K562 (cell line): ENCODE measurements at regions not wholly inside any gene's neighbourhood (a gene's known extent, or its start where the extent isn't known, plus 50 kb on each side); places are given as distances from the start of the nearest gene placed in this dataset.
A peak's percentile ranks its signal among the peaks of the same experiment; 100 is the strongest.

Experiments used
- BHLHE40 ChIP-seq: IDR thresholded peaks from 2 replicates; pipeline ENCODE4 v1.6.1; 2011; ENCODE audit warnings: low read length, improper control_type of control experiment
- CCAR2 ChIP-seq: fragments of 200-400 bp; formaldehyde crosslinking; IDR thresholded peaks from 2 replicates; pipeline ENCODE4 v1.6.1; 2017; ENCODE audit warnings: mild to moderate bottlenecking, low read depth, low read length
- HLTF ChIP-seq: fragments of 450-650 bp; IDR thresholded peaks from 2 replicates; pipeline ENCODE4 v1.6.1; 2016
- HMGN3 ChIP-seq: IDR thresholded peaks from 2 replicates; pipeline ENCODE4 v1.6.1; 2011; ENCODE audit warnings: borderline replicate concordance, low read depth, mild to moderate bottlenecking, mixed read lengths, low read length; ENCODE audit not compliant: insufficient read length; ENCODE audit errors: extremely low read depth
- KLF13 ChIP-seq: fragments of 450-650 bp; IDR thresholded peaks from 2 replicates; pipeline ENCODE4 v1.6.1; 2016; ENCODE audit warnings: missing genetic modification characterization, low read depth, mild to moderate bottlenecking, missing compliant biosample characterization, moderate library complexity, borderline replicate concordance
- NR2C1 ChIP-seq, 2 experiments: fragments of 450-650 bp; IDR thresholded peaks; 2 replicates each; pipeline ENCODE4 v1.6.1; 2017; ENCODE audit warnings: mild to moderate bottlenecking in 2 of 2, antibody characterized with exemption in 1 of 2, inconsistent platforms in 1 of 2, missing compliant biosample characterization in 1 of 2, missing genetic modification characterization in 1 of 2
- PURB ChIP-seq: sonication (generic); formaldehyde crosslinking; IDR thresholded peaks from 2 replicates; pipeline ENCODE4 v1.9.0; 2021; ENCODE audit warnings: low read depth, mild to moderate bottlenecking, missing genetic modification reagents
- SMC3 ChIP-seq: conservative IDR thresholded peaks from 2 replicates; pipeline ENCODE4 v1.6.1; 2011; ENCODE audit warnings: low read depth, low read length, improper control_type of control experiment; ENCODE audit not compliant: insufficient read depth
- SUPT5H ChIP-seq: fragments of 450-650 bp; IDR thresholded peaks from 2 replicates; pipeline ENCODE4 v1.6.1; 2016
- TRIM25 ChIP-seq: fragments of 450-650 bp; IDR thresholded peaks from 2 replicates; pipeline ENCODE4 v1.7.0; 2016; ENCODE audit warnings: borderline replicate concordance
- YBX1 ChIP-seq: fragments of 450-650 bp; IDR thresholded peaks from 2 replicates; pipeline ENCODE4 v1.7.1; 2016; ENCODE audit warnings: mild to moderate bottlenecking
- ZFPM2 ChIP-seq: fragments of 250-450 bp; sonication (Bioruptor Pico); IDR thresholded peaks from 2 replicates; pipeline ENCODE4 v1.5.1; 2022; ENCODE audit warnings: mild to moderate bottlenecking
- ZNF224 ChIP-seq: sonication (generic); formaldehyde crosslinking; IDR thresholded peaks from 2 replicates; pipeline ENCODE4 v1.8.0; 2022; ENCODE audit warnings: mild to moderate bottlenecking, missing genetic modification reagents
- ZNF655 ChIP-seq: fragments of 250-450 bp; sonication (Bioruptor Pico); IDR thresholded peaks from 2 replicates; pipeline ENCODE4 v1.5.0; 2021
- TF ChIP-seq, protein P1 (sequence below): fragments of 450-650 bp; IDR thresholded peaks from 2 replicates; pipeline ENCODE4 v1.7.1; 2018; ENCODE audit warnings: mild to moderate bottlenecking, low read depth; ENCODE audit not compliant: partially characterized antibody
- TF ChIP-seq, protein P2 (sequence below): sonication (generic); formaldehyde crosslinking; IDR thresholded peaks from 2 replicates; pipeline ENCODE4 v1.8.0; 2022; ENCODE audit warnings: mild to moderate bottlenecking, missing genetic modification reagents
- TF ChIP-seq, protein P3 (sequence below), 2 experiments: IDR thresholded peaks; 2 replicates each; pipeline ENCODE4 v1.6.1; 2012; ENCODE audit warnings: improper control_type of control experiment in 2 of 2, low read depth in 2 of 2, low read length in 2 of 2, borderline replicate concordance in 1 of 2

DNA sequence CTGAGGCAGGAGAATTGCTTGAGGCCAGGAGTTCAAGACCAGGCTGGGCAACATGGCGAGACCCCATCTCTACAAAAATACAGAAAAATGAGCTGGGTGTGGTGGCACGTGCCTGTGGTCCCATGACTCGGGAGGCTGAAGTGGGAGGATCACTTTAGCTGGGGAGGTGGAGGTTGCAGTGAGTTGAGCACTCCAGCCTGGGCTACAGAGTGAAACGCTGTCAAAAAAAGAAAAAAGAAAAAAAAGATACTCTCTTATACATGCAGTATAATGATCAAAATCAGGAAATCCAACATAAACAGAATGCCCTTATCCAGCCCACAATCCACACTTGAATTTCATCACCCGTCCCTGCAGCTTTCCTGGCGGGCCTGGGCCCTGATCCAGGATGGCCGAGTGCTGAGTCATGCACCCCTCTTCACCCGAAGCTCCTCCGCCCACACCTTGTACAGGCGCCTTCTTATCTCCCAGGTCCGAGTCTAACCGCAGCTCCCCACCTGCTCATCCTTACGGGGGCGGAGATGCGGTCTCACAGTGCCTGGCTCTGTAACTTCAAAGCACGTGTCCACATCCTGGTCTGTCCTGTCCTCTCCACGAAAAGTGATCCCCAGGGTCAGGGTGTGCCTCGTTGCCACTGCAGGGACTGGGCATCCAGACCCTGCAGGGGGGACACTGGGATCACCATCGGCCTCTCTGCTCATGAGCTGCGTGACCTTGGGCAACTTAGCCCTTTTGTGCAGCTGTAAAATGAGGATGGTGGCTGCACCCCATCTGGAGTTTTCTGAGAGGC is 120.2 kb upstream of the SLC45A1 start (continued):
- TF ChIP-seq, protein P1, sequence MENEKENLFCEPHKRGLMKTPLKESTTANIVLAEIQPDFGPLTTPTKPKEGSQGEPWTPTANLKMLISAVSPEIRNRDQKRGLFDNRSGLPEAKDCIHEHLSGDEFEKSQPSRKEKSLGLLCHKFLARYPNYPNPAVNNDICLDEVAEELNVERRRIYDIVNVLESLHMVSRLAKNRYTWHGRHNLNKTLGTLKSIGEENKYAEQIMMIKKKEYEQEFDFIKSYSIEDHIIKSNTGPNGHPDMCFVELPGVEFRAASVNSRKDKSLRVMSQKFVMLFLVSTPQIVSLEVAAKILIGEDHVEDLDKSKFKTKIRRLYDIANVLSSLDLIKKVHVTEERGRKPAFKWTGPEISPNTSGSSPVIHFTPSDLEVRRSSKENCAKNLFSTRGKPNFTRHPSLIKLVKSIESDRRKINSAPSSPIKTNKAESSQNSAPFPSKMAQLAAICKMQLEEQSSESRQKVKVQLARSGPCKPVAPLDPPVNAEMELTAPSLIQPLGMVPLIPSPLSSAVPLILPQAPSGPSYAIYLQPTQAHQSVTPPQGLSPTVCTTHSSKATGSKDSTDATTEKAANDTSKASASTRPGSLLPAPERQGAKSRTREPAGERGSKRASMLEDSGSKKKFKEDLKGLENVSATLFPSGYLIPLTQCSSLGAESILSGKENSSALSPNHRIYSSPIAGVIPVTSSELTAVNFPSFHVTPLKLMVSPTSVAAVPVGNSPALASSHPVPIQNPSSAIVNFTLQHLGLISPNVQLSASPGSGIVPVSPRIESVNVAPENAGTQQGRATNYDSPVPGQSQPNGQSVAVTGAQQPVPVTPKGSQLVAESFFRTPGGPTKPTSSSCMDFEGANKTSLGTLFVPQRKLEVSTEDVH: no peak
- peak; percentile 49; the same call in 1 of the 2 replicates for TF ChIP-seq NR2C1 (IDR thresholded peaks at IDR 0.05)
- peak; percentile 57; the same call in 1 of the 2 replicates for TF ChIP-seq NR2C1 (tag; IDR thresholded peaks at IDR 0.05)
- TF ChIP-seq BHLHE40: peak; percentile 96
- TF ChIP-seq HLTF: peak; percentile 97
- TF ChIP-seq PURB (CRISPR knock-in tag): no peak
- no peak for TF ChIP-seq CCAR2
- no peak for TF ChIP-seq ZNF655 (CRISPR knock-in tag)
- TF ChIP-seq HMGN3: peak; percentile 98
- TF ChIP-seq, protein P2, sequence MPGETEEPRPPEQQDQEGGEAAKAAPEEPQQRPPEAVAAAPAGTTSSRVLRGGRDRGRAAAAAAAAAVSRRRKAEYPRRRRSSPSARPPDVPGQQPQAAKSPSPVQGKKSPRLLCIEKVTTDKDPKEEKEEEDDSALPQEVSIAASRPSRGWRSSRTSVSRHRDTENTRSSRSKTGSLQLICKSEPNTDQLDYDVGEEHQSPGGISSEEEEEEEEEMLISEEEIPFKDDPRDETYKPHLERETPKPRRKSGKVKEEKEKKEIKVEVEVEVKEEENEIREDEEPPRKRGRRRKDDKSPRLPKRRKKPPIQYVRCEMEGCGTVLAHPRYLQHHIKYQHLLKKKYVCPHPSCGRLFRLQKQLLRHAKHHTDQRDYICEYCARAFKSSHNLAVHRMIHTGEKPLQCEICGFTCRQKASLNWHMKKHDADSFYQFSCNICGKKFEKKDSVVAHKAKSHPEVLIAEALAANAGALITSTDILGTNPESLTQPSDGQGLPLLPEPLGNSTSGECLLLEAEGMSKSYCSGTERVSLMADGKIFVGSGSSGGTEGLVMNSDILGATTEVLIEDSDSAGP (CRISPR knock-in tag): no peak
- TF ChIP-seq, protein P3, sequence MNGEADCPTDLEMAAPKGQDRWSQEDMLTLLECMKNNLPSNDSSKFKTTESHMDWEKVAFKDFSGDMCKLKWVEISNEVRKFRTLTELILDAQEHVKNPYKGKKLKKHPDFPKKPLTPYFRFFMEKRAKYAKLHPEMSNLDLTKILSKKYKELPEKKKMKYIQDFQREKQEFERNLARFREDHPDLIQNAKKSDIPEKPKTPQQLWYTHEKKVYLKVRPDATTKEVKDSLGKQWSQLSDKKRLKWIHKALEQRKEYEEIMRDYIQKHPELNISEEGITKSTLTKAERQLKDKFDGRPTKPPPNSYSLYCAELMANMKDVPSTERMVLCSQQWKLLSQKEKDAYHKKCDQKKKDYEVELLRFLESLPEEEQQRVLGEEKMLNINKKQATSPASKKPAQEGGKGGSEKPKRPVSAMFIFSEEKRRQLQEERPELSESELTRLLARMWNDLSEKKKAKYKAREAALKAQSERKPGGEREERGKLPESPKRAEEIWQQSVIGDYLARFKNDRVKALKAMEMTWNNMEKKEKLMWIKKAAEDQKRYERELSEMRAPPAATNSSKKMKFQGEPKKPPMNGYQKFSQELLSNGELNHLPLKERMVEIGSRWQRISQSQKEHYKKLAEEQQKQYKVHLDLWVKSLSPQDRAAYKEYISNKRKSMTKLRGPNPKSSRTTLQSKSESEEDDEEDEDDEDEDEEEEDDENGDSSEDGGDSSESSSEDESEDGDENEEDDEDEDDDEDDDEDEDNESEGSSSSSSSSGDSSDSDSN (IDR thresholded peaks at IDR 0.05; ENCODE audit: borderline replicate concordance in 1 of 2, low read depth in 2 of 2, low read length in 2 of 2): 0 out of 4 replicates have a peak, but pooled peaks of 1 of the 2 experiments have one; percentile 56
- 0 out of 2 replicates have a peak, but pooled peaks have one; percentile 64 for TF ChIP-seq TRIM25
- TF ChIP-seq SMC3: no peak
- TF ChIP-seq ZNF224 (CRISPR knock-in tag): no peak
- TF ChIP-seq YBX1: no peak
- TF ChIP-seq KLF13 (tag): peak; percentile 64; the same call in 1 of the 2 replicates
- no peak for TF ChIP-seq ZFPM2
- TF ChIP-seq SUPT5H: no peak
